ENCODE measurements at regions not wholly inside any gene's neighbourhood (a gene's known extent, or its start where the extent isn't known, plus 50 kb on each side); places are given as distances from the start of the nearest gene placed in this dataset.
"Not testable (repeated sequence)": the region's sequence is repeated elsewhere in the genome, so short reads cannot be mapped to it uniquely, and the experiment has no call there.

DNA sequence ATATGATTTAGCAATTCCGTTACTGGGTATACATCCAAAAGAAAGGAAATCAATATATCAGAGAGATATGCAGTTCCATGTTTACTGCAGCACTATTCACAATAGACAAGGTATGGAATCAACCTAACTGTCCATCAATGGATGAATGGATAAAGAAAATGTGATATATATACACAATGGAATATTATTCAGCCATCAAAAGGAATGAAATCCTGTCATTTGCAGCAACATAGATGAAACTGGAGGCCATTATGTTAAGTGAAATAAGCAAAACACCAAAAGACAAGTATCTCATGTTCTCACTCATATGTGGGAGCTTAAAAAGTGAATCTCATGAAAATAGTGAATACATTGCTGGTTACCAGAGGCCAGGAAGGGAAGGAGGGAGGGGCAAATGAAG lies 390.8 kb downstream of the ZFHX3 start:
- no peak for DNase-seq

GRCh38 chr16:72654535-72654934 lies 393.4 kb downstream of the ZFHX3 start:
- DNase-seq = no peak

- DNase-seq = no peak
These were observed 398.5 kb downstream of the ZFHX3 start for GRCh38 chr16:72649254-72649944.

DNA sequence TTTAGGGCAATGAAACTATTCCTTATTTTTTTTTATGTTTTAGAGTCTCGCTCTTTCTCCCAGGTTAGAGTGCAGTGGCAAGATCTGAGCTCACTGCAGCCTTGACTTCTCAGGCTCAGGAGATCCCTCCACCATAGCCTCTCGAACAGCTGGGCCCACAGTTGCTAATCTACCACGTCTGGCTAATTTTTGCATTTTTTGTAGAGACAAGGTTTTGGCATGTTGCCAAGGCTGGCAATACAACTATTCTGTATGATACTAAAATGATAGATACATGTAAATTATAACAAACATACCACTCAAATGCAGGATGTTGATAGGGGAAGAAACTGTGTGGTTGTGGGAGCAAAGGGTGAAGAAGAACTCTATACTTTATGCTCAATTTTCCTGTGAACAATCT lies 401.3 kb downstream of the ZFHX3 start:
- DNase-seq = no peak

DNA sequence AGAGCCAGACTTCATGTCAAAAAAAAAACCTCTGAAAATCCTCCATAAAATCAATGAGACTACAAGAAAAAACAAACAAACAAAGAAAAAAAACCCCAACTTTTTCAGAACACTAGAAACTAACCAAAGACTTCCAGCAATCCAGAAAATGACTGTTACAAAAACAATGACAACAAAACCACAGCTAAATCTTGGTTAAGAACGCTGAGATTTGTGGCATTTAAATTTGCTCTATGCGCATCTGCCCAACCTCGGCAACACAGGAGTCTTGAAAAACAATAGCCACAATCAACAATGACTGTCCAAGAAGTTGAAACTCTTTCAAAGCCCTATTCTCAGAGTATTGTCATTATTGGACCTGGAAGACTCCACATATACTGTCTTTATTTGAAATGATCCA lies 402.4 kb downstream of the ZFHX3 start:
- DNase-seq = no peak

- DNase-seq = no peak
These were observed 403.0 kb downstream of the ZFHX3 start for GRCh38 chr16:72644911-72645310.

GRCh38 chr16:72639494-72639893 lies 408.4 kb downstream of the ZFHX3 start:
- DNase-seq = no peak

- DNase-seq = no peak
These were observed 410.6 kb downstream of the ZFHX3 start for GRCh38 chr16:72637306-72637705.

- no peak for DNase-seq
These were observed 412.2 kb downstream of the ZFHX3 start for GRCh38 chr16:72635694-72636093.

DNA sequence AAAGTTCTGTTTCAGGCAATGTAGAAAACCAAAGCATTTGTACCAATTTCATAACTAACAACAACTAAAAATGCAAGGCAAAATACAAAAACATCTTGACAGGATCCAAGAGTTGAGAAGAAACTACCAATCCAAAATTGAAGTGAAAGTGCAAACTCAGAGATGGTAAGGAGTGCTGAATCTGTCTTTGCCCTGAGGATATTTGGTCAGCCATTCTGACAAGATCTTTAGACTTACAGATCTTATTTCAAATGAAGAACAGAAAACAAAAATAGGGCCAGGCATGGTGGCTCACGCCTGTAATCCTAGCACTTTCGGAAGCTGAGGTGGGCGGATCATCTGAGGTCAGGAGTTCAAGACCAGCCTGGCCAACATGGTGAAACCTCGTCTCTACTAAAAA lies 412.8 kb downstream of the ZFHX3 start:
- no peak for DNase-seq

DNA sequence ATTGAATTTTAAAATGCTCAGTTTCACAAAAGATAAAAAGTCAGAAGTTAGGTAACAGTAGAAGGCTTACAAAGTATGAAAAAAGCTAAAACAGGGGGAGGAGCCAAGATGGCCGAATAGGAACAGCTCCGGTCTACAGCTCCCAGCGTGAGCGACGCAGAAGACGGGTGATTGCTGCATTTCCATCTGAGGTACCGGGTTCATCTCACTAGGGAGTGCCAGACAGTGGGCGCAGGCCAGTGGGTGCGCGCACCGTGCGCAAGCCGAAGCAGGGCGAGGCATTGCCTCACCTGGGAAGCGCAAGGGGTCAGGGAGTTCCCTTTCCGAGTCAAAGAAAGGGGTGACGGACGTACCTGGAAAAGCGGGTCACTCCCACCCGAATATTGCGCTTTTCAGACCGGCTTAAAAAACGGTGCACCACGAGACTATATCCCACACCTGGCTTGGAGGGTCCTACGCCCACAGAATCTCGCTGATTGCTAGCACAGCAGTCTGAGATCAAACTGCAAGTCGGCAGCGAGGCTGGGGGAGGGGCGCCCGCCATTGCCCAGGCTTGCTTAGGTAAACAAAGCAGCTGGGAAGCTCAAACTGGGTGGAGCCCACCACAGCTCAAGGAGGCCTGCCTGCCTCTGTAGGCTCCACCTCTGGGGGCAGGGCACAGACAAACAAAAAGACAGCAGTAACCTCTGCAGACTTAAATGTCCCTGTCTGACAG lies 420.6 kb downstream of the ZFHX3 start:
- DNase-seq = not testable (repeated sequence)

- DNase-seq = no peak
These were observed 421.3 kb downstream of the ZFHX3 start for GRCh38 chr16:72626623-72627022.

GRCh38 chr16:72621651-72622050 lies 426.3 kb downstream of the ZFHX3 start:
- DNase-seq = no peak

- DNase-seq = no peak
These were observed 427.1 kb downstream of the ZFHX3 start for GRCh38 chr16:72620853-72621252.

DNA sequence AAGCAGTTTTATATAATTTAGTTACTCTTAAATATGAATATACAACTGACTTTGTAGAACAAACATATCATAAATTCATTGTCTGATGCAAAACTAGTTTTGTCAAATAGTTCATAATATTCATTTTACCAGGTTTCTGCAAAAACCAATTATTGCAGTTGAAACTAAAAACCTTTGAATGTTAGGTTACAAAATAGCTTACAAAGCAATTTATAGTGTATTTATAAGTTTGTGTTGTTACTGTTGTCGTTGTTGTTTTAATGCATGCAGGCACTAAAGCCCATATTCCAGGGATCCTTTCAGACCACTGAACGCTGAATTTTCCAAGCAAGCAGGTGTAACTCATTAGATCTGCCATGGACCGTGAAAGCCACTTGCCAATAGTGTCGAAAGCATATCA lies 427.6 kb downstream of the ZFHX3 start:
- no peak for DNase-seq

DNA sequence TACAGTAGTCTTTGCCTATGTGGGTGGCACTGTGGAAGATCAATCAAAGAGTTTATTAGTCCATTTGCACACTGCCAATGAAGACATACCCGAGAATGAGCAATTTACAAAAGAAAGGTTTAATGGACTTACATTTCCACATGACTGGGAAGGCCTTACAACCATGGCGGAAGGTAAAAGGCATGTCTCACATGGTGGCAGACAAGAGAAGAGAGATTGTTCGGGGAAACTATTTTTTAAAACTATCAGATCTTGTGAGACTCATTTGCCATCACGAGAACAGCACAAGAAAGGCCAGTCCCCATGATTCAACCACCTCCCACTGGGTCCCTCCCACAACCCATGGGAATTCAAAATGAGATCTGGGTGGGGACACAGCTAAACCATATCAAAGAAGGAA lies 432.1 kb downstream of the ZFHX3 start:
- DNase-seq = no peak

DNA sequence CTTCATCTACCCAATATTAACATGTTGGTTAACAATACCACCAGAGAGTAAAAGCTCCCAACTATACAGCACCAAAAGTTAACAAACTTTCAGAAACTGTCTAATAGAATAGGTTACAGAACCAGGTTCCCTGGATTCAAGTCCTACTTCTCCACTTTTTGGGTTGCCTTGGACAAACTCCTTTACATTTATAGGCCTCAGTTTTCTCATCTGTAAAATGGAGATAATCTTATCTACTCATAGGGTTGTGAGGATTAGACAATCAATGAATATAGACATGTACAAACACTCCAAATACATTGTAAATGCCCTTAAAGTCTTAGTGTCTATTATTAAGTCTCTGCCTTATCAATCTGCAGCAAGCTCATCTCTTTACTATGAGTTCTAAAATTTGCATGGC lies 435.2 kb downstream of the ZFHX3 start:
- no peak for DNase-seq

DNA sequence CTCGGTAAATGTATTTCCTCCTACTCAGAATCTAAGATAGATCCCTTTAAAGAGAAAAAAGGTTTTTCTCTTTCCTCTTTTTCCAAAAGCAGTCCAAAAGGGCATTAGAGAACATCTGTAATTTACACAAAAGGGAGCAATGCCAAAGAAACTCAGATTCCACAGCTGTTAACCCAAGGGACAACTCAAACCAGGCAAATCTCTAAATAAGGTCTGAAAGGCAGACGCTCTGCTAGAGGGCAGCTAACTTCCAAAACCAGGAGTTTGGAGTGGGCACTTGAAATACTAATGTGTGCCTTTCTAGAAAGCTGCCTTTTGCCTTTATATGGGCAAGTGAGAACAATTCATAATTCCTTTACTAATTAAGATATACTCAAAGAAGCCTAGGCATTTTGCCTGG lies 435.7 kb downstream of the ZFHX3 start:
- no peak for DNase-seq

DNA sequence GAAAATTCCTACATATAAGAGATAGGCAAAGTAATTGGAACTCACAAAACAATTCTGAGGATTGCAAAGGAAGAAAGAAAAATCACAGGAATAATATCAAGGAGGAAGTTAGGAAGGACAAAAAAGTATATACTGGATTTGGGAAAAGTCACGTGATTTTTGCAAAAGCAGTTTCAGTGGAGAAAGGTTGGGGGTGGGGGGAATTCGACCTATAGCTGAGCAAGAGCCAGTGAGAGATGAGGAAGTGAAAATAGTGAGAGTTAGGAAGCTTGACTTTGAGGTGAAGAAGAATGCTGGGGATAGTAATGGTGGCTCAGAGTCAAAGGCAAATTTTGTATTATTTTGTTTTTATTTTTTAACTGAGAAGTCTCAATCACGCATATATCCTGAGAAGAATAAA lies 438.0 kb upstream of the PMFBP1 start:
- no peak for DNase-seq

DNA sequence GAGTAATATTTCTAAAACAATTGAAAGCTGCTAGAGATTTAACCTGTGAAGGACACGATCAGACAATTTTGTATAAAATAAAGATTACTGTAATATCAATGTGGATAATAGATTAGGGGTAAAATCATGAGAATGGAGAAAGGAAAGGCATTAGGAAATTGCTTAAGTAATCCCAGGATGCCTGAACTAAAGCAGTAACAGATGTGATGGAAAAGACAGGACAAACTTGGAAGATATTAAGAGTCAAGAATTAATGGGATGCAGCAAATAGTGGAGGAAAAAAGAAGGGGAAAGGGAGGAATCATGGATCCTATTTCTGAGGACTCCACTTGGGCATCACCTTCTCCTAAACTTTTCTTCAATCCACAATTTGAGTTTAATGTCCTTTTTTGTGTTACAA lies 437.1 kb upstream of the PMFBP1 start:
- no peak for DNase-seq

- no peak for DNase-seq
These were observed 432.4 kb upstream of the PMFBP1 start for GRCh38 chr16:72604375-72604774.

DNA sequence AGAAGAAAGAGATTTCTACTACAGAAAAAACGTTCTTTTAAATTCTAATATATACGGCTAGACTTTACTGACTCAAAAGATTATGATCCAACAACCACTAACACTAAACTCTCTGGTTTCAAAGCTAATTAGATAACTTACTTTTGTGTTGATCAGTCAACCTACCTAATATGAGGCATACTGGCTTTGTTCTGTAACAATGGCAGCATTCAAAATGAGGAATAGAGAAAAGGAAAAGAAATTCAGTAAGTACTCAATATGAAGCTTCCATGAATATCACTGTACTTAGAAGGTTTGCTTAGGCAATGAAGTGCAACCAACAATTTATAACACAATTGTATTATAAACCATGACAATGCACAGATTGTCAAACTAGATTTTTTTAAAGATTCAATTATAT lies 430.5 kb upstream of the PMFBP1 start:
- no peak for DNase-seq

DNA sequence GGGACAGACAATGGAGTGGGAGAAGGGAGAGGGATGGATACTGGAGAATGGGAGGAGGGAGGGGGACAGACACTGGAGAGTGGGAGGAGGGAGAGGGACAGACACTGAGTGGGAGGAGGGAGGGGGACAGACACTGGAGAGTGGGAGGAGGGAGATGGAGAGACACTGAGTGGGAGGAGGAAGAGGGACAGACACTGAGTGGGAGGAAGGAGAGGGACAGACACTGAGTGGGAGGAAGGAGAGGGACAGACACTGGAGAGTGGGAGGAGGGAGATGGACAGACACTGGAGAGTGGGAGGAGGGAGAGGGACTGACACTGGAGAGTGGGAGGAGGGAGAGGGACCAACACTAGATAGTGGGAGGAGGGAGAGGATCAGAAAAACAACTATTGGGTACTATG lies 426.7 kb upstream of the PMFBP1 start:
- DNase-seq = no peak

- no peak for DNase-seq
These were observed 426.0 kb upstream of the PMFBP1 start for GRCh38 chr16:72597938-72598337.

- DNase-seq = no peak
These were observed 424.4 kb upstream of the PMFBP1 start for GRCh38 chr16:72596373-72596772.

Data from activated CD4-positive, alpha-beta T cell treated with anti-CD3 and anti-CD28 coated beads for 4 hours (primary cell).